GM21528 (cell line): ENCODE measurements at regions not wholly inside any gene's neighbourhood (a gene's known extent, or its start where the extent isn't known, plus 50 kb on each side); places are given as distances from the start of the nearest gene placed in this dataset.

Experiments used
- ATAC-seq: cut with Tn5 transposase; IDR thresholded peaks from one replicate; pipeline ENCODE4 v1.9.1; 2021; ENCODE audit warnings: mild to moderate bottlenecking, moderate library complexity; ENCODE audit not compliant: unreplicated experiment, low FRiP score

DNA sequence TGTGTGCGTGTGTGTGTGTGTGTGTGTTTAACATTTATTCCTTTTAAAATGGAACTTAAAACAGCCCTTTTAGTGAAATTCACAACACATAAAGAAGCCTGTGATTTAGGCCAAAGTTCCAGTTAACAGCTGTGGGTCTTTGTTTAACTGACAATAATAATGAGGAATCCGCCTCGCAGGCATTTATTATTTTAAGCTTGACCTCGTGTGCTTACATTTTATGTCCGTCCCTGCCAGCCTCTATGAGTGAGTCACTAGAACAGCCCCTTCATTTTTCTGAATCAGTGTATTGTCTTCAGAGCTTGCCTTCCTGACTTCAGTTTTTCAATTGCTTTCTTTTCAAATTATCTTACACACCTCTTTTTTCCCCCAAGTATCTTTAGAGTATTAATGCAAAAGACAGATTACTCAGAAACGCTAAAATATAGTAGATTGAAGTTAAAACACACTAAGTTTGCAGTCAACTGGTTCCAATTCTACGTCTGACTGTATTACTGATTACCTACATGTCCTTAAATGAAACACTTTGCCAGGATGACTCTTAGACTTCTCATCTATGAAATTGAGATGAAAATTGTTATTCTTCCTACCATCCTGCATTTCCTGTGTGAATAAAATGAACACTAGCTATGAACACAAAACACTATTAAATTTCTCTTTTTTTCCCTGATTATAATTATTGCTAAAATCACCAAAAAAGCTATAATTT, 319.6 kb upstream of the HS3ST1 start:
- ATAC-seq, result no peak

DNA sequence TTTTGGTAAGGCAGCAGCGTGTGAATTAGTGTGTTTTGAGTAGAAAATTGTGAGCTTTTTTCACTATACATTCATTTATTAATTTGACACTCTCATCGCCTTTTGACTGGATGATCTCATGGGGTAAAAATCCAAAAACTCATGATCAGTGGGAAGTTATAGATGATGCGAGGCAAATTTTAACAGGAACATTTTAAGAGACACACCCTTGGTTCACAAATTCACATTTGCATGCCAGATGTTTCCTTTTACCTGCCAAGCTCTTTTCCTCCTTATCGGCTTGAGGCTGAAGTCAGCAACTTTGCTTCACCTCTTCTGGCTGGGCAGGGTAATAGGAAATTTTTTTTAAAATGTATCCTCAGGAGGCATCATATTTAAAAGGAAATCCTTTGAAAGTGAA, 318.0 kb upstream of the HS3ST1 start:
- no peak for ATAC-seq

- no peak for ATAC-seq
Measured at GRCh38 chr4:11743976-11744375, 315.3 kb upstream of the HS3ST1 start.

- no peak for ATAC-seq
Measured at GRCh38 chr4:11743236-11743635, 314.5 kb upstream of the HS3ST1 start.

DNA sequence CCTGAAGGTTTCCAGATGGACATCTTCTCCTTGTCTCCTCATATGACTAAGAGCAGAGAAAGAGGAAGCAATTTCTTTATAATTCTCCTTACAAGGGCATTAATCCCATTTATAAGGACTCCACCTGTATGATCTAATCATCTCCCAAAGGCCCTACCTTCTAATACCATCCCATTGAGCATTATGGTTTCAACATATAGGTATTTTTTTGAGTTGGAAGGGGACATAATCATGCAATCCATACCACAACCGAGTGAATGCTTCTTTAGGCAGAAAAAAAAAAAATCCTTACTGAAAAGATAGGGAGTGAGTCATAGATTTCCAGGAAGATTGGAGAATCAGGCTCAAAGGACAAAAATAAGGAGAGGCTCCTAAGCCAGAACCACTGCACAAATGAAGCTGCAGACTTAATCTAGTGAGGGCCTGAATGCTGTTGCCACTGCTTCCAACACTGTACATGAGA, 312.5 kb upstream of the HS3ST1 start:
- ATAC-seq, result no peak

DNA sequence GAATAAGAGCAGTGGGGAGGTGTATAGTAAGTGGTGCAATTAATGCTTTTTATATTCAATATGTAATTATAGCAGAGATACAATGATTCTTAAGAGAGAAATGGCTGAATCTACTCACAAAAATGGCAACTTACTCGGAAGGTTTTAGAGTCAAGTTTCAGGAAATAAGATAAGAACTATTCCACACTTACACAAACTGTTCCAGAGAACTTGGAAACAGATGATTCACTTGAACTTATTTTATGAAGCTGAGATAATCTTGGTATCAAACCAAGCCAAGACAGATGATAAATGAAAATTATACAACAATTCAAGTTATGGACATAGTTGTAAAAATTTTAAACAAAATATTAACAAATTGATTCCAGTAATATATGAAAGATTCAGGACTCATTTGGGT, 311.3 kb upstream of the HS3ST1 start:
- ATAC-seq, result no peak

GRCh38 chr4:11736978-11737377, 308.3 kb upstream of the HS3ST1 start:
- no peak for ATAC-seq

GRCh38 chr4:11735651-11736050, 307.0 kb upstream of the HS3ST1 start:
- no peak for ATAC-seq

- no peak for ATAC-seq
Measured at GRCh38 chr4:11732155-11732554, 303.5 kb upstream of the HS3ST1 start.

DNA sequence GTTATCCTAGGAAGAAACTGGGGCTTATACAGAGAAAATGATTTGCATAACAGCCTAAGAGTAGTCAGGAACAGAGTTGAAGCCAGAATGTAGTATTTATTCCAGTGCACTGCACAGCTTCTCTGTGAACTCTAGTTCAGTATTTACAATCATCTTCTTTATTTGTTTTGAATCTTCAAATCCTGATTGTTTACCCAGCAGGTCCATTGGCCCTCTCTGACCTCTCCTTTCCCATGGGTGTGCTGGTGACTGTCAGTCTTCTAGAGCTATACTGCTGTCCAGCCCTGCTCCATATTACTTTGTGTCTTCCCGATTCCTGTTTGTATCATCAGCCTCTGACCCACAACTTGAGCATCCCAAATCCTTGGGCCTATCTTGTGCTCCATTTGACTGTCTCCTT, 301.9 kb upstream of the HS3ST1 start:
- ATAC-seq, result no peak

- no peak for ATAC-seq
Measured at GRCh38 chr4:11729548-11729947, 300.9 kb upstream of the HS3ST1 start.

- no peak for ATAC-seq
Measured at GRCh38 chr4:11727903-11728564, 299.3 kb upstream of the HS3ST1 start.

DNA sequence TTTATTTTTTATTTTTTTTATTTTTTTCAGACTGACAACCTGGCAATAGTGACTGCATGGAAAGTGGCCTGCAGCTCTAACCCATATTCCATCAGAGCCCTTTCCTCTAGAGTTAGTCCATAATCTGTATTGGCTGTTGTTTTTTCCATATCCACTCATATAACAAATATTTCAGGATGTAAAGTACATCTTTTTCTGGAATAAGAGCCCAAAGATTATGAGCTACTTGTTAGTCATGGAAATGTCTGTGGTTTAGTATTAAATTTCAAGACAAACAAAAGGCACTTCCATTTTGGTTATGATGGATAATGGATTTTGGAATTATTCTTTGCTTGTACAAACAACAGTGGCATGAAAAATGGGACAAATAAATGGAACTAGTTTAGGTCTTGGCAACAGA, 296.0 kb upstream of the HS3ST1 start:
- no peak for ATAC-seq

- no peak for ATAC-seq
Measured at GRCh38 chr4:11722223-11722622, 293.5 kb upstream of the HS3ST1 start.

DNA sequence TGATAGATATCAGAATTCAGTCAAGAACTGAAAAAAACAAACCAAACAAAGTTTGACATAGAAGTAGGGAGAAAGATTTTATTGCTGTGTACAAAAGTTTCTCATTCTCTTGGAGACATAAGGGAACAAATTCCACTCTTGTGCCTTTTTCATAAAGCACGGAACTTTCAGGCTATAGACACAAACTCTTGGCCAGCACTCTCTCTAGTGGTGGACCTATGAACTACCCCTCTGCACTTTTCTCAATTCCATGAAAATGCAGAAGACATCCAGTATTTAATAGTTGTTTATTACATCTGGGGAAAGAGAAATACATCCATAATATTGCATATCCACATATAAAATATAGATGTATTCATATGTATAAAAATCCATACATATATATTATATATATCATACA, 291.6 kb upstream of the HS3ST1 start:
- no peak for ATAC-seq

DNA sequence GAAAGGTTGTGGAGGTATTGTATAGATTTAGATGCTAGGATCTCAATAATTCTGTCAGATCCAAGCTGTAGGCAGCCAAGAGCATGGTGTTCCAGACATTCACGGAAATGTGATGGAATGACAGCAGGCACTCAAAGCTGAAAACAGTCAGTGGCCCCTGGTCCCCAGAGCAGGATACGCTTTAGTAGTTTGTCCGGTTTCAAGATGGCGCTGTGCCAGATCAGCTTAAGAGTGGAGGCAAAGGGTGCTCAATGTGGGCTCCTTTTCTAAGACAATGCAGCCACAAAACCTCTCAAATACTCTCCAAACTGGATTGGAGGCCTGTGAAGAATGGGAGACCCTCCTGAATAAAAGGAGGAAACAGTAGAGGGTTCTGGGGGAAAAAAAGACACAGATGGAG, 291.2 kb upstream of the HS3ST1 start:
- no peak for ATAC-seq

DNA sequence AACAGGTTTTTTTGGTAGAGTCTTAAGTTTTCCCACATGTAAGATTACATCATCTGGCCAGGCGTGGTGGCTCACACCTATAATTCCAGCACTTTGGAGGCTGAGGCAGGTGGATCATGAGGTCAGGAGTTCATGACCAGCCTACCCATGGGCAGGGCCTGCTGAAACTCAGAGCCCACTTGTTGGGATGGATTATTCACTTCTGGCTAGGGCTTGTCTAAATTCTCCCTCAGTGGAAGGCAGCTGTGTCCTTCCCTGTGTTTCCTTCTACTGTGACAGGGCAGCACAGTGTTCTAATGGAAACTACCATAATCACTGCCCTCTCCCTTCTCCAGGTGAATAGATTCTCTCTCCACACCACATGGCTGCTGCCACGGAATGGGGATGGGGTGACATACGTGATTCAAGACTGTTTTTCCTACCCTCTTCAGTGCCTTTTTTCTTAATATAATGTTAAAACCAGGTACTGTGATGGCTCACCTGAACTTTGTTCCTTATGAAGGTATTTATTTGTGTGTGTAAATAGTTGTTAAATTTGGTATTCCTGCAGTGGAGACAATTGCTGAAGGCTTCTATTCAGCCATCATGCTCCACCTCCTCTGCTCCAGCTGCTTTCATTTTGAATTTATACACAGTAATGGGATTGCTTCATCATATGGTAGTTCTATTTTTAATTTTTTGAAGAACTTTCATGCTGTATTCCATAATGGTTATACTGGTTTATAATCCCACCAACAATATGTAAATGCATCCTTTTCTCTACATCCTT, 287.2 kb upstream of the HS3ST1 start:
- no peak for ATAC-seq

- no peak for ATAC-seq
Measured at GRCh38 chr4:11710453-11711093, 281.9 kb upstream of the HS3ST1 start.

GRCh38 chr4:11704186-11704830, 275.6 kb upstream of the HS3ST1 start:
- ATAC-seq, result no peak

DNA sequence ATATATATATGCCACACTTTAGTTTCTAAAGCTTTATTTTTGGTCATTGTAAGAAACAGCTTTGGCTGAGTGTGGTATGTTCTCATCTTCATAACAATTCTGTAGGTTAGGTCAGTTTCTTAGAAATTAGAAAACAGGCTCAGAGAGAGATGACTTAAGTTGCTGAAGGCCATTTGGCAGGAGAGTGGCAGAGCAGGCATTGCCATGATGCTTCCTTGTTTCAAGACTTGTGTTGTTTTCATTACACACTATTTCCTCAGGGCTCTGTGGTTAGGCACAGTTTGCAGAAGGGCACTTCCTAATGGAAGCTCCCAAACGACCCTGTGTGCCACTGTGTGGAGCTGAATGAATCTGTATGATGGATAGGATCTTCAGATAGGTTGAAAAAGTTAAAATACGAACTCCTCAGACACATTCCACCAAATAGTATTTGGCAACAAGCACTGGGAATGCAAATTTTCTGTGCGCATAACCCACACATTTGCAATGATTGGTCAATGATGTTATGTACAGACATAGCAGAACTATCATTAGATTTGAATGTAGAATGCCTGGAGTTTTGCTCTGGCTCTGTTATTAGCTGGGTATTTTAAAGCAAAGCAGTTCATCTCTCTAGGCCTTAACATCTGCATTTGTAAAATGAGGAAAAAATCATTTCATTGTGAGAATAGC, 274.3 kb upstream of the HS3ST1 start:
- ATAC-seq, result no peak
